HEK293 (cell line): ENCODE measurements at regions not wholly inside any gene's neighbourhood (a gene's known extent, or its start where the extent isn't known, plus 50 kb on each side); places are given as distances from the start of the nearest gene placed in this dataset.

ENCODE experiments used
- SCRT1 ChIP-seq: fragments of 450-650 bp; formaldehyde crosslinking; IDR thresholded peaks from 2 replicates; pipeline ENCODE4 v1.5.1; 2016; ENCODE audit warnings: missing biosample characterization, missing genetic modification characterization, borderline replicate concordance
- ZEB2 ChIP-seq: fragments of 450-650 bp; formaldehyde crosslinking; IDR thresholded peaks from 2 replicates; pipeline ENCODE4 v1.5.1; 2016; ENCODE audit warnings: missing biosample characterization, missing genetic modification characterization
- ZNF138 ChIP-seq: fragments of 450-650 bp; formaldehyde crosslinking; IDR thresholded peaks from 2 replicates; pipeline ENCODE4 v1.5.1; 2016; ENCODE audit warnings: missing biosample characterization, missing genetic modification characterization, borderline replicate concordance
- ZNF140 ChIP-seq: fragments of 450-650 bp; formaldehyde crosslinking; IDR thresholded peaks from 2 replicates; pipeline ENCODE4 v1.5.1; 2016; ENCODE audit warnings: missing biosample characterization, missing genetic modification characterization
- ZNF561 ChIP-seq: fragments of 450-650 bp; IDR thresholded peaks from 2 replicates; pipeline ENCODE4 v1.5.1; 2018; ENCODE audit warnings: missing biosample characterization, missing genetic modification characterization, borderline replicate concordance
- TF ChIP-seq, protein P1 (sequence below): fragments of 450-650 bp; formaldehyde crosslinking; IDR thresholded peaks from 2 replicates; pipeline ENCODE4 v1.5.1; 2016; ENCODE audit warnings: missing biosample characterization, missing genetic modification characterization

DNA sequence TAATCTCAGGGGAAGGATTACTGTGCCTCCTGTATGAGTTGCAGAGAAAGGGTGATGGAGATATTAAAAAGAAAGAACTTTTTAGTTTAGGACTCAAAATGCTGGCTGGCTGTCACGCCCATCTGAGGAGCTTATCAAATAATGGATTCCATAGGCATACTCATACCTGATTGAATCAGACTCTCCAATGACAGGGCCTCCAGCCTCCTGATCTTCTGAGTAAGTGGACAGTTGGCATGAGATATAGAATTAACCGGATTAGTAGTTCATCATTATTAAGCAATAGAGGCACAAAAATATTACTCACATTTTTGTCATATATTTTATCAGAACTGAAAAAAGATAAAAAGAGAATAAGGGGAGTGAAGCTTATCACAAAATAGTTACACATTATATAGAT is 157.0 kb upstream of the RASA1 start:
- TF ChIP-seq, protein P1, sequence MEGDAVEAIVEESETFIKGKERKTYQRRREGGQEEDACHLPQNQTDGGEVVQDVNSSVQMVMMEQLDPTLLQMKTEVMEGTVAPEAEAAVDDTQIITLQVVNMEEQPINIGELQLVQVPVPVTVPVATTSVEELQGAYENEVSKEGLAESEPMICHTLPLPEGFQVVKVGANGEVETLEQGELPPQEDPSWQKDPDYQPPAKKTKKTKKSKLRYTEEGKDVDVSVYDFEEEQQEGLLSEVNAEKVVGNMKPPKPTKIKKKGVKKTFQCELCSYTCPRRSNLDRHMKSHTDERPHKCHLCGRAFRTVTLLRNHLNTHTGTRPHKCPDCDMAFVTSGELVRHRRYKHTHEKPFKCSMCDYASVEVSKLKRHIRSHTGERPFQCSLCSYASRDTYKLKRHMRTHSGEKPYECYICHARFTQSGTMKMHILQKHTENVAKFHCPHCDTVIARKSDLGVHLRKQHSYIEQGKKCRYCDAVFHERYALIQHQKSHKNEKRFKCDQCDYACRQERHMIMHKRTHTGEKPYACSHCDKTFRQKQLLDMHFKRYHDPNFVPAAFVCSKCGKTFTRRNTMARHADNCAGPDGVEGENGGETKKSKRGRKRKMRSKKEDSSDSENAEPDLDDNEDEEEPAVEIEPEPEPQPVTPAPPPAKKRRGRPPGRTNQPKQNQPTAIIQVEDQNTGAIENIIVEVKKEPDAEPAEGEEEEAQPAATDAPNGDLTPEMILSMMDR (tag by site-specific recombination) = no peak
- TF ChIP-seq ZNF140 (tag by site-specific recombination) = no peak
- no peak for TF ChIP-seq ZNF138 (tag by site-specific recombination)
- TF ChIP-seq ZNF561 (tag by site-specific recombination) = no peak
- TF ChIP-seq ZEB2 (tag by site-specific recombination) = no peak
- no peak for TF ChIP-seq SCRT1 (tag by site-specific recombination)
